Esophagus squamous epithelium (tissue), 4 donors: ENCODE measurements at regions not wholly inside any gene's neighbourhood (a gene's known extent, or its start where the extent isn't known, plus 50 kb on each side); places are given as distances from the start of the nearest gene placed in this dataset.

Experiments
- CTCF ChIP-seq, 6 experiments: fragments of 450-650 bp in 4 of 6; fragments of 200-600 bp in 2 of 6; sonication (generic) in 2 of 6; IDR thresholded peaks; one replicate each; pipeline ENCODE4 v1.5.1; 2016 to 2019; ENCODE audit warnings: antibody characterized with exemption in 6 of 6, mild to moderate bottlenecking in 4 of 6, moderate library complexity in 4 of 6
- POLR2A ChIP-seq, 4 donors: fragments of 450-650 bp; IDR thresholded peaks; one replicate each; pipeline ENCODE4 v1.6.1; 2017; ENCODE audit warnings: antibody characterized with exemption in 4 of 4, mild to moderate bottlenecking in 4 of 4, moderate library complexity in 3 of 4

GRCh38 chr4:30471861-30472260 is 248.3 kb upstream of the PCDH7 start:
- no peak for TF ChIP-seq CTCF (IDR thresholded peaks at IDR 0.05)
- no peak for TF ChIP-seq POLR2A (IDR thresholded peaks at IDR 0.05)
